ENCODE measurements at regions not wholly inside any gene's neighbourhood (a gene's known extent, or its start where the extent isn't known, plus 50 kb on each side); places are given as distances from the start of the nearest gene placed in this dataset.

GRCh38 chr16:56140645-56141044 is 50.6 kb upstream of the GNAO1 start:
- no peak for DNase-seq

- peak in 1 of 2 donors; percentile 5 for DNase-seq
Measured at GRCh38 chr16:56137269-56137668, 54.0 kb upstream of the GNAO1 start.

DNA sequence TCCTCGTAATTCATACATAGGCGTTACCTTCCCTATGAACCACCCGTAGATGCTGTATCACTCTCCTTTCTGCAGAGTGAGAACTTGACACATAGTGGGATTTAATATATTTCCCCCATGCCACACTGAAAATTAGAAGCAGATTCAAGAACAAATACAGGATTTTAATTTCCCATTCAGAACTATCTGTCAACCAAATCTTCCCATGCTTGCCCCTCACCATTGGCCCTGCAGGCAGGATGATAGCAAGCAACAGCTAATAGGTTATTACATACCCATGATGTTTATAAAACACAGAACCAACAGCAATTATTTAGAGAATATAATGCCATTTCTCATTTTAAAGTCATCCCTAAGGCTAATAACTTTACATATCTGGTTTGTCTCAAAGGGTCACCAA is 55.0 kb upstream of the GNAO1 start:
- no peak for DNase-seq

DNA sequence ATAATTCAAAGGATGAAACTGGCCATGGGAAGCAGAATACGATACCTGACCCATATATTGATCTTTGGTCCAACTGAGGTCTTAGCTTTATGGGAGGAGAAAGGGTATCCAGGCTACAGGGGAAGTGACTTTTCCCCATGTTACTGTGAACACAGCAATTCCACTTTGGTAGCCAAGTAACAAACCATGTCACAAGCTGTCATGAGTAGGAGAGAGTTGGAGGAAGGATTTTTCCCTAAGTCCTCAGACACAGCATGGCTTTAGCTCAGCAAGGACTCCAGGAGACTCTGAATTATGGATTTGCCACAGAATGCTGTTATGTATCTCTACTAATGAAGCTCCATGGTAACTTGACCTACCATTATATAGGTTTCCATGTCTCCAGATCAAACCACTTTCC is 56.5 kb upstream of the GNAO1 start:
- no peak for DNase-seq

DNA sequence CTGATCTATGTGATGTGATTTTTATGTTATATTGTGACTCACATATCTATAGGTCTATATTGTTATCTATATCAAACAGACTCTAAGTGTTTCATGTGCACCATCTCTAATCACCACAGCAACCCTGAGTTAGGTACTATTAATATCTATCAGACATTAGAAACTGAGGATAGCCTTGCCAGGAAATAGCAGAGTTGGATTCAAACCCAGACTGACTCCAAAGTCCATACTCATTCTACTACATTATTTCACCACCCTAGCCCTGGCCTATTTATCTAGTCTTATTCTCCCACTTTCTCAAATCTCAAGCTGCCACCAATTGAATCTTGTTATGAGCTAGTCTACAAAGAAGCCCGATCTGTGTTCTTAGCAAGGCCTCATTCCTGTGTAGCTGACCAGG is 65.4 kb upstream of the GNAO1 start:
- no peak for DNase-seq

- DNase-seq, result no peak
Measured at GRCh38 chr16:56122251-56122650, 69.0 kb upstream of the GNAO1 start.

GRCh38 chr16:56121156-56121500 is 70.2 kb upstream of the GNAO1 start:
- DNase-seq, result peak in 1 of 2 donors; percentile 1

- no peak for DNase-seq
Measured at GRCh38 chr16:56120447-56121155, 70.7 kb upstream of the GNAO1 start.

DNA sequence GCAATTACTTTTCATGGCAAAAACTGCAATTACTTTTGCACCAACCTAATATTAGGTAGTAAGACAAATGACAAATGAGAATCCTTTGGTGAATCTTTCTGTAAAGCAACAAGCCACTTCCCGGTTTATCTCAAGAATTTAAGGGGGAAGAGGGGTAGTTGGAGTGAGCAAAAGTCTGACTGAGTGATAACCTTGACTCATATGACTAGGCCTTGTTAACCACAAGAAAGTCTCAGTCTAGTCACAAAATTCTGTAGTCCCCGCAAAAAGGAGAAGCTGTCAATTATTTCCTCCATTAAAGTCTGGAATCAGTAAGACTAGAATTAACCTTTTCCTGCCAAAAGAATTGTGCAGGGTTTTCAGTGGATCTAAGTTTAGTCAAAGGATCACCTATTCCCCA is 72.2 kb upstream of the GNAO1 start:
- DNase-seq, result peak in 1 of 2 donors; percentile 4

DNA sequence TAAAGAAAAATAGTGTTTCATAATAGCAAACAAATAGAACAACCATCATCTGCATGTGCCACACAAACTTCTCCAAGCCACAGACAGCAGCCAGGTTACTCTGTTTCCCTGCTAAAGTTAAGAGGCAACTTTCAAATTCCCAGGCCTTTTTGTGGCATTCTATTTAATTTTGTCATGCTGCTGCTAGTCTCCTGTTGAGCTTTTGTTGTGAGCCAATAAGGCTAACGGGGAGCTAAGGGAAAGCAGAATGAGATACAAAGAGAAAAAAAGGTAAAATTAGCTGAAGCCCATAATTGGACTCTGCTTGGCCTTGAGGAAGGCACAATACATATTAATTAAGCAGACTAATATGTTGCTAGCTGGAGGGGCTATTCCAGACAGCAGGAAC is 74.7 kb upstream of the GNAO1 start:
- no peak for DNase-seq

GRCh38 chr16:56115817-56116576 is 75.3 kb upstream of the GNAO1 start:
- peak in 1 of 2 donors; percentile 3 for DNase-seq

DNA sequence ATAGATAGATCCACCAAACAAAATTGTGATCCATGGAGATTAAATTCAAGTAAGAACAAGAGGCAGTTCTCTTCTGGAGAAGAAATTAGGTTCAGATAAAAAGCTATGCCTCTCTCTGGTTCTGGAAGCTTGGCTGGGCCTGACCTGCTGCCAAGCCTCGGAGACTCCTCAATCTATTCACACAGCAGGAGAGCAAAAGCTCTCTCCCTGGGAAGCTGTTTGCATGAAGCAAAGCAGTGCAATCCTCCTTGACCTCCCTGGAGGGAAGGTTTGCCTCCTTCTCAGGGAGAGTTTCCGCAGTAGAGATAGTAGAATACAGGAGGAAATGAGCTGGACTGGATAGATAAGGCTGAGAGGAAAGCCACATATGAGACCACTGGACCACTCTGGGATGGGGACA is 78.1 kb upstream of the GNAO1 start:
- no peak for DNase-seq

DNA sequence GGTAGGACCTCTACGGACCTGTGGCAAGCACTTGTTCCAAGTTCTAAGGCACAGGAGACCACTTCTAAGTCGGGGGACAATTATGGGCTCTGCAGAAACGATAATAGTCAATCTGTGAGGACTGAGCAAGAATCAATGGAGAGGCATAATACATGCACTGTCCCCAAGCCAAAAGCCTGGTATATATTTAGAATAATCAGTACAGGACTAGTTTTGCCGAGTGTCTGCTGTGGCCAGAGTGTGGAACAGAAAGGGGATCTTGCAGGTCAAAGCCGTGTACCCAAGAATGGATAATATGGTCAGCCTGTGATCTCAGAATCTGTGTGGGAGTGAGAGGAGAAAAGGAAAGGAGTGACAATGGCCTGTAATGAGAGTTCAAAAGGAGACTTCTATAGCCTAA is 80.2 kb upstream of the GNAO1 start:
- DNase-seq, result no peak

- DNase-seq, result no peak
Measured at GRCh38 chr16:56109994-56110393, 81.3 kb upstream of the GNAO1 start.

DNA sequence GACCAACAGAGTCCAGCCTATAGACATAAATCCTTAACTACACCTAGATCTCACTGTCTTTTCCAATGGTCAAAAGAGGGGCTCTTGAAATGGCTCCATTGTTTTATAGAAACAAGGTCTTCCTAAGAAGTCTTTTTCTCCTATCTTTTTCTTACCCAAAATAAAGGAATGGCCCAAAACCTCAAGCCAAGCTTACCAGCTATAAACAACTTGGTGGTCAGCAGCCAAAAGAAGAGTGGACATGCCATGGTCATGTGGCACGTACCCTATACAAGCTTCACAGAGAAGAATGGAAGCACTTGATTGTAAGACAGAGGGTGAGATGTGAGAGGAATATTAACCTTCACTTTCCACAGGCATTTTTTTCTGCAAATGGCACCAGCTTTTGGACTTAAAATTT is 82.1 kb upstream of the GNAO1 start:
- DNase-seq, result no peak

DNA sequence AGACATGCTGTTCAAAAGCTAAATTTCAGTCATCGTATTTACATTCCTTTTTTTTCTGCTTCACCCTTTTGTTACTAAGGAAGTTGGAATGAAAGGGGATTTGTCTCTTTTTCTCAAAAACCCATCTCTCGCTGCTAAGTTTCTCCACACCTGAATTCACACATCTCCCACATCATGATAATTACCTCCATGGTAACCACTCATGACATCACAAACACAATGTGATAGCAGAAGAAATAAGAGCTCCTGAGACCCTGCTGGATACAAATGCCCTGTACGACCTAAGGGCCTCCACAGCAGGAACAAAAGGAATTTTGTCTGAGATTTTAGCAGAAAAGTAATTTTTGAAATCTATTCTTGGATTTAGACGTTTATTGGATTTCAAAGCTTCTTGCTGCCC is 82.6 kb upstream of the GNAO1 start:
- DNase-seq, result no peak

DNA sequence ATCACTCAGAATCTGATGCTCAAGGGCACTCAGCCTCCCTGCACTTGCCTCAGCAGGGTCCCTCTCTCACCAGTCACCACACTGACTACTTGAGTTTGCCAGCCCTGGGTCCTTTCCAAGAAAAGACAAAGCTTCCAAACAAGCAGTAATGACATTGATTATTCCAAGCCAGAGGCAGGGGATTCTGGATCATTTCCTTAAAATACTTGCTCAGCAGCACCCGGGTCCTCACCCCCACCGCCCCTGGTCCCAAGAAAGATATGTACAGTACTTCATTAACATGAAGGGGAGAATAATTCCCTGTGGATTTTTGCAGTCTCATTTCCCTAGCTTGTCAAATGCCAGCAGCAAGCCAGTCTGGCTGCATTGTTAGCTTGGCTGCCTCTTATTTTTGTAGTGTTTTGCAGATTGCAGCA is 83.2 kb upstream of the GNAO1 start:
- DNase-seq, result no peak

GRCh38 chr16:56106527-56106926 is 84.8 kb upstream of the GNAO1 start:
- no peak for DNase-seq

- DNase-seq, result no peak
Measured at GRCh38 chr16:56102906-56103305, 88.4 kb upstream of the GNAO1 start.

DNA sequence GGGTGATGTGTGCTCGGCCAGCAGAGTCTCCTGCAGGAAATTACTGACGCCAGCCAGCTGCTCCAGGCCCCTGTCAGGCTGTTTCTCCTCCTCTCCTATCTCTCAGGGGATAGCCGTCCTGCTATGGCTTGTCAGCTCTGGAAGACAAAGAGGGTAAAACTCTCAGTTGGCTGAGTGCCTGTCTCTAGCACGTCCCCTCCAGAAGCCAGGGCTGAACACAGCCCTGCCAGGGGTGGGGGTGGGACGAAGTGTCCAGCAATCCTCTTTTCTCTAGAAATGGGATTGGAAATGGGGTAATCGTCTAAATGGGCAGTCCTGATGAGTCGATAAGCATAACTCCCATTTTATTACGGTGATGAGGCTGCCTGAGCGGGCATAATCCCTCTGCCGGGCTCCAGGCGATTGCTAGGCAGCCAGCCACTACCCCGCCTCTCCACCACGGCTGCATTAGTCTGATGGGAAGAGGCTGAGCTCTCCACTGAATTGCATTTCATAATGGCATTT is 89.1 kb upstream of the GNAO1 start:
- DNase-seq, result no peak

DNA sequence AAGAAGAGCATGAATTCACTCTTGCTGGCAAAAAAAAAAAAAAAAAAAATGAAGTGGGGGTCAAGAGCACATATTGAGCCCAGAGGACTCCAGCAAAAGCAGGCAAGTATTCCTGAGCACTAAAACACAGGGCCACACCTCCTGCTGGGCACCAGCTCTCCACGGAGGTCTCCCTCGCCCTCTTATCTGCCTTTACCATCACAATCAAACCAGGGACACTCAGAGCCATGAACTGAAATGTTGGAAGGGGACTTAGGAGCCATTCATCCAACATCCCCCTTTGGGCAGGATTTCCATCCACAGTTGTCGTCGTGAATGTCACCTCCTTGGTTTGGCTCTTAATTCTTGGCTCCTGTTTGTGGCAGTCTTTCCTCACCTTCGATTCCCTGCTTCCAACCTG is 89.8 kb upstream of the GNAO1 start:
- DNase-seq, result no peak

- no peak for DNase-seq
Measured at GRCh38 chr16:56097306-56097705, 94.0 kb upstream of the GNAO1 start.

DNA sequence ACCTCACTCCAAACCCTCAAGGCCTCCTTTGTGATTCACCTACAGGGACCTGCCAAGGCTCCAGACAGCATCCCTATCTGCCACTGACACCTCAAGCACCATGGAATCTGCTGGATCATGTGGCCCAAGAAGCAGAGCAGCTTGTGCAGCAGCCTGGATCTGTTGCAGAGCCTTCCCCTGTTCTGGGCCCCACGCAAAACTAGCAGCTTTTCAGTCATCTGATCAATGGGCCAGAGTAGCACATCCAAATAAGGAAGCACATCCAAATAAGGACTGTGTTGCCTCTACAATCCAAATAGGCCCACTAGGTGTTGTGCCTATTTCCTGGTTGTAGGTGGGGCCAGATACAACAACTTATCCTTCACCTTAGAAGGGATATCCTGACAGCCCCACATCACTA is 97.1 kb upstream of the GNAO1 start:
- DNase-seq, result no peak

GRCh38 chr16:56093055-56093454 is 98.2 kb upstream of the GNAO1 start:
- no peak for DNase-seq

DNA sequence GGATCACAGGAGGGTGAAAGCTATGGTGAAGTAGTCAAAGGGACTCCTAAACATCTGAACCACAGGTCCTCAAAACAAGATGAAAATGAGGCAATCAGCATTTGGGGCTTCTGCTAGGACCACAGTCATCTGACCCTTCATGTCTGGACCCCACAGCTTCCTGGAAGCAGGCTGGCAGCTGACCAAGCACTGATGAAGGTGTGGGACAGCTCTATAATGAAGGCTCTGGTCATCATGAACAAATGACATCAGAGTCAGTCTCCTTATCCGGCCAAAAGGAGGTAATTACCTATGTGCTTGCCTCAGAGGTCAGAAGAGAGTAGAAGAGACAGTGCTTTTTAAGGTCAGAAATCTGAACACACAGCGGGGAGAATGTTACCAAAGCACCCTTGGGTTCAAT is 101.2 kb upstream of the GNAO1 start:
- DNase-seq, result no peak

Measured in CD4-positive, alpha-beta T cell treated with Interferon alpha-2 for 1 hour (primary cell).